ENCODE measurements at regions not wholly inside any gene's neighbourhood (a gene's known extent, or its start where the extent isn't known, plus 50 kb on each side); places are given as distances from the start of the nearest gene placed in this dataset.
A peak's percentile ranks its signal among the peaks of the same experiment; 100 is the strongest.

DNA sequence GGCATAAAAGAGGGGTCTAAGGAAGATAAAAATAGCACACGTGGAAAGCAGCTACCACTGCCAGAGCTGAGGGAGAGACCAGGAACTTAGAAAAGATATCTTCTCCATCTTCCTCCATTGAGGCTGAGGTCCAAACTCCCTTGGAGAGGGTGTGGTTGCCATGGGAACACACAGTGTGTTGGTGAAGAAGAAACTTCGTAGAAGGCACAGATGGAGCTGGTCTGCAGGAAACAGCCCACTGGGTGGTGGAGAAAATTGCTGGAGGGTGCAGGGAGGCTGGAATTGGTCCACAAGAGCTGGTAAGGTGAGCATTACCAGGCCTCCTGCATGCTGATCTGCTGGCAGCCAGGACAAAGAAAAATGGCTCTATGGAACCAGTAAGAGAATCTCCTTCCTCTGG, 191.0 kb downstream of the HRH4 start:
- in situ Hi-C loops (cut with MboI; ENCODE audit: low sequenced_read_pairs) (no loop called here), intact Hi-C loops (cut with micrococcal nuclease) (no loop called here), dilution Hi-C loops (cut with HindIII; ENCODE audit: low sequenced_read_pairs, unreplicated experiment) (no loop called here)
- Histone ChIP-seq H2BK20ac (ENCODE audit: low read depth, low read length) (no peak overlapping the region), H3K79me1 (ENCODE audit: low read depth in 1 of 2, low read length in 2 of 2) (no peaks in the 10 kb centered on the region), H3K4me1 (ENCODE audit: control insufficient read depth, insufficient read depth, low read length) (peaks cover 8% of the 10 kb centered on the region), H3K9me1 (ENCODE audit: insufficient read depth, low read length) (peaks cover 3% of the 10 kb centered on the region; the same call in 1 of the 2 replicates), H2BK15ac (ENCODE audit: low read depth, low read length) (no peak overlapping the region), H3K9me3 (ENCODE audit: control insufficient read depth, insufficient read depth, low read length) (0 out of 2 replicates have a peak, but pooled peaks cover 4% of the 10 kb centered on the region), H3K27ac (ENCODE audit: insufficient read depth, low read length) (no peak overlapping the region), H2BK120ac (ENCODE audit: low read depth, low read length) (peak overlapping the region; percentile 3; the same call in 1 of the 2 replicates), H3K23ac (ENCODE audit: low read depth, low read length) (no peak overlapping the region), H4K20me1 (ENCODE audit: insufficient read depth, low read length) (no peaks in the 10 kb centered on the region), H3K9ac (ENCODE audit: low read depth, low read length) (no peak overlapping the region), H3K27me3 (ENCODE audit: control insufficient read depth, insufficient read depth, low read length) (no peaks in the 10 kb centered on the region), H2AK9ac (replicated peaks; ENCODE audit: low read depth, low read length, poor library complexity) (no peak overlapping the region), H4K91ac (ENCODE audit: insufficient read depth, low read depth, low read length) (peak overlapping the region; percentile 23; the same call in 1 of the 2 replicates), H4K5ac (ENCODE audit: low read depth, low read length) (no peak overlapping the region), H3K4ac (ENCODE audit: low read depth, low read length) (no peak overlapping the region; the same call in 1 of the 2 replicates), H4K8ac (ENCODE audit: low read depth in 2 of 2, low read length in 2 of 2) (no peak overlapping the region), H3K36me3 (ENCODE audit: control insufficient read depth, insufficient read depth, low read length) (no peaks in the 10 kb centered on the region), H3K4me3 (ENCODE audit: insufficient read depth, low read depth, low read length) (no peak overlapping the region), H3K18ac (ENCODE audit: low read depth, low read length) (no peak overlapping the region), H2BK5ac (ENCODE audit: low read depth, low read length, poor library complexity, severe bottlenecking) (no peak overlapping the region), H3K4me2 (ENCODE audit: low read depth, low read length) (no peak overlapping the region), H2AFZ (replicated peaks; ENCODE audit: low read length, poor library complexity) (no peak overlapping the region), H3K14ac (replicated peaks; ENCODE audit: low read depth, low read length) (no peak overlapping the region), H3K56ac (ENCODE audit: extremely low read depth, insufficient read depth, low read length) (no peak overlapping the region), H2AK5ac (ENCODE audit: low read depth, low read length) (no peak overlapping the region)
- TF ChIP-seq RFX5 (IDR thresholded peaks at IDR 0.05; ENCODE audit: low read depth, low read length) (no peak), MXI1 (IDR thresholded peaks at IDR 0.05; ENCODE audit: borderline replicate concordance, low read depth, low read length) (no peak), SMC3 (IDR thresholded peaks at IDR 0.05; ENCODE audit: low read depth, low read length) (no peak), MAZ (IDR thresholded peaks at IDR 0.05; ENCODE audit: borderline replicate concordance, low read depth, low read length) (no peak), FOS (IDR thresholded peaks at IDR 0.05; ENCODE audit: low read depth, low read length) (no peak), RCOR1 (IDR thresholded peaks at IDR 0.05; ENCODE audit: insufficient replicate concordance, low read length) (no peak), RAD21 (IDR thresholded peaks at IDR 0.05; ENCODE audit: low read length) (no peak), MAFK (IDR thresholded peaks at IDR 0.05; ENCODE audit: low read depth, low read length) (no peak), CEBPB (IDR thresholded peaks at IDR 0.05; ENCODE audit: low read depth, low read length) (no peak), POLR2A (IDR thresholded peaks at IDR 0.05; ENCODE audit: low read depth, low read length) (no peak), BHLHE40 (IDR thresholded peaks at IDR 0.05; ENCODE audit: low read depth, low read length) (no peak), NFE2L2 (IDR thresholded peaks at IDR 0.05; ENCODE audit: low read depth, low read length) (no peak)
- TF ChIP-seq, protein P1, sequence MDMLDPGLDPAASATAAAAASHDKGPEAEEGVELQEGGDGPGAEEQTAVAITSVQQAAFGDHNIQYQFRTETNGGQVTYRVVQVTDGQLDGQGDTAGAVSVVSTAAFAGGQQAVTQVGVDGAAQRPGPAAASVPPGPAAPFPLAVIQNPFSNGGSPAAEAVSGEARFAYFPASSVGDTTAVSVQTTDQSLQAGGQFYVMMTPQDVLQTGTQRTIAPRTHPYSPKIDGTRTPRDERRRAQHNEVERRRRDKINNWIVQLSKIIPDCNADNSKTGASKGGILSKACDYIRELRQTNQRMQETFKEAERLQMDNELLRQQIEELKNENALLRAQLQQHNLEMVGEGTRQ (IDR thresholded peaks at IDR 0.05; ENCODE audit: low read depth, low read length): no peak
- TF ChIP-seq, protein P2, sequence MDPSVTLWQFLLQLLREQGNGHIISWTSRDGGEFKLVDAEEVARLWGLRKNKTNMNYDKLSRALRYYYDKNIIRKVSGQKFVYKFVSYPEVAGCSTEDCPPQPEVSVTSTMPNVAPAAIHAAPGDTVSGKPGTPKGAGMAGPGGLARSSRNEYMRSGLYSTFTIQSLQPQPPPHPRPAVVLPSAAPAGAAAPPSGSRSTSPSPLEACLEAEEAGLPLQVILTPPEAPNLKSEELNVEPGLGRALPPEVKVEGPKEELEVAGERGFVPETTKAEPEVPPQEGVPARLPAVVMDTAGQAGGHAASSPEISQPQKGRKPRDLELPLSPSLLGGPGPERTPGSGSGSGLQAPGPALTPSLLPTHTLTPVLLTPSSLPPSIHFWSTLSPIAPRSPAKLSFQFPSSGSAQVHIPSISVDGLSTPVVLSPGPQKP (IDR thresholded peaks at IDR 0.05; ENCODE audit: borderline replicate concordance, low read depth, low read length): no peak
- TF ChIP-seq, protein P3, sequence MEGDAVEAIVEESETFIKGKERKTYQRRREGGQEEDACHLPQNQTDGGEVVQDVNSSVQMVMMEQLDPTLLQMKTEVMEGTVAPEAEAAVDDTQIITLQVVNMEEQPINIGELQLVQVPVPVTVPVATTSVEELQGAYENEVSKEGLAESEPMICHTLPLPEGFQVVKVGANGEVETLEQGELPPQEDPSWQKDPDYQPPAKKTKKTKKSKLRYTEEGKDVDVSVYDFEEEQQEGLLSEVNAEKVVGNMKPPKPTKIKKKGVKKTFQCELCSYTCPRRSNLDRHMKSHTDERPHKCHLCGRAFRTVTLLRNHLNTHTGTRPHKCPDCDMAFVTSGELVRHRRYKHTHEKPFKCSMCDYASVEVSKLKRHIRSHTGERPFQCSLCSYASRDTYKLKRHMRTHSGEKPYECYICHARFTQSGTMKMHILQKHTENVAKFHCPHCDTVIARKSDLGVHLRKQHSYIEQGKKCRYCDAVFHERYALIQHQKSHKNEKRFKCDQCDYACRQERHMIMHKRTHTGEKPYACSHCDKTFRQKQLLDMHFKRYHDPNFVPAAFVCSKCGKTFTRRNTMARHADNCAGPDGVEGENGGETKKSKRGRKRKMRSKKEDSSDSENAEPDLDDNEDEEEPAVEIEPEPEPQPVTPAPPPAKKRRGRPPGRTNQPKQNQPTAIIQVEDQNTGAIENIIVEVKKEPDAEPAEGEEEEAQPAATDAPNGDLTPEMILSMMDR (conservative IDR thresholded peaks at IDR 0.05; ENCODE audit: low read depth, low read length): no peak
- ATAC-seq (ENCODE audit: low read depth): no peak
- WGBS, 2 experiments (ENCODE audit: extremely low coverage in 2 of 2, insufficient read length in 1 of 2): no CpG with 5 or more reads among the region's 2 CpGs
- CTCF ChIA-PET: interaction anchor here (0.6 kb wide), 1 partner anchor 75 kb away, joined by 3 read pairs; no protein-coding TSS in a partner anchor
- no TSS peak for BruUV-seq (replicated peaks)
- DNase-seq: no peak
- POLR2A ChIA-PET (ENCODE audit: unreplicated experiment): no interaction called here
